Mucosa of descending colon (tissue), 3 donors: ENCODE measurements at regions not wholly inside any gene's neighbourhood (a gene's known extent, or its start where the extent isn't known, plus 50 kb on each side); places are given as distances from the start of the nearest gene placed in this dataset.

Experiments
- ATAC-seq: fragments of 200-7000 bp; cut with Tn5 transposase; one replicate; pipeline ENCODE4 v1.9.1; 2020; ENCODE audit warnings: mild to moderate bottlenecking, moderate library complexity
- DNase-seq, 3 donors: peaks; one replicate each; pipeline ENCODE4 v3.0.0-alpha.2; 2020
- H3K36me3 ChIP-seq: fragments of 200-600 bp; one replicate; pipeline ENCODE4 v1.8.0; 2021; ENCODE audit warnings: low read depth, mild to moderate bottlenecking
- H3K4me1 ChIP-seq: fragments of 200-600 bp; one replicate; pipeline ENCODE4 v1.8.0; 2021; ENCODE audit warnings: low read depth, mild to moderate bottlenecking
- H3K4me3 ChIP-seq: fragments of 200-600 bp; one replicate; pipeline ENCODE4 v1.8.0; 2021; ENCODE audit warnings: mild to moderate bottlenecking
- H3K9me3 ChIP-seq: fragments of 200-600 bp; one replicate; pipeline ENCODE4 v1.8.0; 2021; ENCODE audit warnings: mild to moderate bottlenecking
- CTCF ChIP-seq: fragments of 200-600 bp; IDR thresholded peaks from one replicate; pipeline ENCODE4 v1.8.0; 2022; ENCODE audit warnings: antibody characterized with exemption, mild to moderate bottlenecking
- intact Hi-C, 2 donors: fragments of 100-400 bp; cut with DNase I in 1 of 2; cut with micrococcal nuclease in 1 of 2; formaldehyde crosslinking; loops; one replicate each; pipeline versions ENCODE4 v1.11.0 to v1.11.1; 2022; cut with DNase I, micrococcal nuclease
- donor health status: DM: no; HTN: no; CAD: no; lungs with moderate emphysema.
- donor health status: DM: no; HTN: no; CAD: no.
- donor health status: DM: no; HTN: yes; CAD: no.

DNA sequence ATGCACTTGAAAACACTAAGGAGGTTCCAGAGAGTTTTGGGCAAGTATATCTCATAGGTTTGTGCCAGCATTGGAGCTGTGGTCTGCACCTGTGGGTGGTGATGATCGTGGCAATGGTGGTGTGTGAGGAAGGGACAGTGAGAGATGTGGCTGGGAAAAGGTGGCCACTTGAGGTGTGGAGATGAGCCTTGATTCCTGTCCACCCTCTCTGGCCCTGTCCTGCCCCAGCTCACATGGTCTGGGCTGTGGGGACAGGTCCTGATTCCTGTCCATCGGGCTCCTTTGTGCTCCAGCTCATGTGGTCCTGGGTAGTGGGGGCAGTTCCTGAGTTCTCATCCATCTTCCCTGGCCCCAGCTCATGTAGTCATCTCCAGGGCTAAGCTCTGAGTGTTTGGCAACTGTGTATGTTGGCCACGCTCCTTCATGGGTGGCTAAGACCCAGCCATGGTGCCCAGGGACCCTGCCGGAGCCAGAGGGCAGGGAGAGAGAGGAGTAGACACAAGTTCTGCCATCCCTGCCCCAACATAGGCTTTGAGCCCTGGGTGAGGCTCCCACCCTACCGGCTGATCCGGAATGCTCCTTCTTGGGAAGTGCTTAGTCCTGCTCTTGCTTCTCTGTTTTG is 294.4 kb upstream of the HDAC4 start:
- Histone ChIP-seq H3K4me3 (no peak overlapping the region), H3K9me3 (no peaks in the 10 kb centered on the region), H3K36me3 (no peaks in the 10 kb centered on the region), H3K4me1 (no peaks in the 10 kb centered on the region)
- intact Hi-C loops: no loop called here
- ATAC-seq (no peak), DNase-seq (no peak)
- TF ChIP-seq CTCF: no peak

- H3K9me3 ChIP-seq: no peaks in the 10 kb centered on the region
- no peaks in the 10 kb centered on the region for H3K36me3 ChIP-seq
- H3K4me1 ChIP-seq: no peaks in the 10 kb centered on the region
- no peak for TF ChIP-seq CTCF
- H3K4me3 ChIP-seq: no peak overlapping the region
- ATAC-seq (no peak), DNase-seq (no peak)
- intact Hi-C loops: no loop called here
Observed at GRCh38 chr2:239694487-239694886, 293.7 kb upstream of the HDAC4 start.

- Histone ChIP-seq H3K9me3 (no peaks in the 10 kb centered on the region), H3K4me1 (no peaks in the 10 kb centered on the region), H3K4me3 (no peak overlapping the region), H3K36me3 (no peaks in the 10 kb centered on the region)
- intact Hi-C loops: no loop called here
- ATAC-seq (no peak), DNase-seq (no peak)
- no peak for TF ChIP-seq CTCF
Observed at GRCh38 chr2:239693761-239694415, 293.1 kb upstream of the HDAC4 start.

DNA sequence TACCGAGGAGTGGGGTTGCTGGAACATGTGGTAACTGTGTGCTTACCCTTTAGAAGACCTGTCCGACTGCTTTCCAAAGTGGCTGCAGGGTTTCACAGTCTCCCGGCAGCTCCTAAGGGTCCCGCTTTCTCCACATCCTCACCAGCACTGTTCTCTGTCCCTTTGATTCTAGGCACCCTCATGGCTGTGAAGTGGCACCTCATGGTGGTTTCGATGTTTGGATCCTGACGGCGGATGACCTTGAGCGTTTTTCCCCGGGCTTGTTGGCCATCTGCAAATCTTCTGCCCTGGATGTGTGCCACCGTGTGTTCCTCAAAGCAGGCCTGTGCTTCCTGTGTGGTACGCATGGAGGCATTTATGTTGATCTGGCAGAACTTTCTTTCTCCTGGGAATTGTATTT is 292.5 kb upstream of the HDAC4 start:
- ATAC-seq: no peak
- no peak for TF ChIP-seq CTCF
- Histone ChIP-seq H3K9me3 (no peaks in the 10 kb centered on the region), H3K36me3 (no peaks in the 10 kb centered on the region), H3K4me1 (no peaks in the 10 kb centered on the region), H3K4me3 (no peak overlapping the region)
- intact Hi-C loops: no loop called here
- no peak for DNase-seq

DNA sequence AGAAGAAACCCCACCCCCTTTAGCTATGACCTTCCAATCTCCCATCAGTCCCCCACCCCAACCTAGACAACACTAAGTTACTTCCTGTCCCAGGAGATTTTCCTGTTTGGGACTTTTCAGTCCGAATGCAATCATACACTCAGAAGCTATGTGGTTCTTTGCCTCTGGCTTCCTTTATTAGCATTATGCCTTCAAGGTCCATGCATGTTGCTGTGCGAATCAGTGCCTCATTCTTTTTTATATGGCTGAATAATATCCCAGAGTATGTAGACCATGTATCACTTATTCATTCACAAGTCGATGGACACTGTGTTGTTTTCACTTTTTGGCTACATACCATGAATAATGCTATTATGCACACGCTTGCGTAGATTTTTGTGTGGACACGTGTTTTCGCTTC is 292.1 kb upstream of the HDAC4 start:
- no peak for DNase-seq
- intact Hi-C loops: no loop called here
- TF ChIP-seq CTCF: no peak

More for the DNA sequence above, 292.1 kb upstream of the HDAC4 start:
- no peaks in the 10 kb centered on the region for H3K9me3 ChIP-seq
- no peak for ATAC-seq
- H3K36me3 ChIP-seq: no peaks in the 10 kb centered on the region
- H3K4me3 ChIP-seq: no peak overlapping the region
- H3K4me1 ChIP-seq: no peaks in the 10 kb centered on the region
